GM23338 (cell line): ENCODE measurements at regions not wholly inside any gene's neighbourhood (a gene's known extent, or its start where the extent isn't known, plus 50 kb on each side); places are given as distances from the start of the nearest gene placed in this dataset.

Experiments used
- ATAC-seq: fragments of 200-7000 bp; cut with Tn5 transposase; 3 replicates; pipeline ENCODE4 v1.9.1; 2020
- DNase-seq: peaks from one replicate; pipeline ENCODE4 v3.0.0-alpha.2; 2015; ENCODE audit warnings: low spot score
- H2AFZ ChIP-seq: fragments of 200-600 bp; sonication (generic); 2 replicates; pipeline ENCODE4 v1.8.0; 2016; ENCODE audit warnings: antibody characterized with exemption, mild to moderate bottlenecking, moderate library complexity
- H3F3A ChIP-seq: fragments of 200-600 bp; sonication (generic); replicated peaks from 2 replicates; pipeline ENCODE4 v1.8.0; 2017; ENCODE audit warnings: antibody characterized with exemption, mixed run types, low read depth
- H3K27ac ChIP-seq: fragments of 200-600 bp; sonication (generic); 2 replicates; pipeline ENCODE4 v1.6.1; 2016; ENCODE audit warnings: low read depth
- H3K27me3 ChIP-seq: fragments of 200-600 bp; sonication (generic); 2 replicates; pipeline ENCODE4 v1.8.0; 2016; ENCODE audit warnings: mild to moderate bottlenecking, mixed run types, moderate library complexity; ENCODE audit not compliant: insufficient read depth
- H3K36me3 ChIP-seq: fragments of 200-600 bp; sonication (generic); 2 replicates; pipeline ENCODE4 v1.8.0; 2016; ENCODE audit warnings: mild to moderate bottlenecking; ENCODE audit not compliant: insufficient read depth
- H3K4me1 ChIP-seq: fragments of 200-600 bp; sonication (generic); 2 replicates; pipeline ENCODE4 v1.8.0; 2016; ENCODE audit warnings: mild to moderate bottlenecking, moderate library complexity; ENCODE audit not compliant: insufficient read depth
- H3K4me2 ChIP-seq: fragments of 200-600 bp; sonication (generic); 2 replicates; pipeline ENCODE4 v1.7.1; 2017; ENCODE audit warnings: mixed run types
- H3K4me3 ChIP-seq: fragments of 200-600 bp; sonication (generic); 2 replicates; pipeline ENCODE4 v1.6.1; 2016; ENCODE audit warnings: mixed run types
- H3K79me2 ChIP-seq: fragments of 200-600 bp; sonication (generic); replicated peaks from 2 replicates; pipeline ENCODE4 v1.8.0; 2017; ENCODE audit warnings: mild to moderate bottlenecking; ENCODE audit not compliant: insufficient read depth
- H3K9me2 ChIP-seq: fragments of 200-600 bp; sonication (generic); 2 replicates; pipeline ENCODE4 v1.8.0; 2017; ENCODE audit not compliant: insufficient read depth
- H4K20me1 ChIP-seq: fragments of 200-600 bp; sonication (generic); replicated peaks from 2 replicates; pipeline ENCODE4 v1.8.0; 2017; ENCODE audit warnings: mild to moderate bottlenecking; ENCODE audit not compliant: insufficient read depth
- H3K27ac Mint-ChIP-seq: 2 replicates; pipeline ENCODE4 v1.8.0; 2020; ENCODE audit warnings: inconsistent platforms, mild to moderate bottlenecking, moderate library complexity, mixed read lengths
- H3K27me3 Mint-ChIP-seq: 3 replicates; pipeline ENCODE4 v1.8.0; 2022; ENCODE audit warnings: low read depth, mild to moderate bottlenecking, moderate library complexity, mixed read lengths, inconsistent platforms; ENCODE audit not compliant: insufficient read depth, poor library complexity
- H3K36me3 Mint-ChIP-seq: 3 replicates; pipeline ENCODE4 v1.8.0; 2021; ENCODE audit warnings: low read depth, mild to moderate bottlenecking, inconsistent platforms, moderate library complexity, mixed read lengths
- H3K4me1 Mint-ChIP-seq: 3 replicates; pipeline ENCODE4 v1.8.0; 2020; ENCODE audit warnings: mild to moderate bottlenecking, inconsistent platforms, mixed read lengths
- H3K4me3 Mint-ChIP-seq: 3 replicates; pipeline ENCODE4 v1.8.0; 2021; ENCODE audit warnings: moderate library complexity, mild to moderate bottlenecking, inconsistent platforms, mixed read lengths
- H3K9me3 Mint-ChIP-seq: 3 replicates; pipeline ENCODE4 v1.8.0; 2020; ENCODE audit warnings: moderate library complexity, mild to moderate bottlenecking, inconsistent platforms, mixed read lengths
- EZH2 ChIP-seq: fragments of 200-600 bp; sonication (generic); IDR thresholded peaks from one replicate; pipeline ENCODE4 v1.8.0; 2017; ENCODE audit warnings: antibody characterized with exemption, mild to moderate bottlenecking, low read depth; ENCODE audit not compliant: unreplicated experiment
- JUNB ChIP-seq: IDR thresholded peaks from one replicate; pipeline ENCODE4 v1.6.1; 2016; ENCODE audit warnings: antibody characterized with exemption; ENCODE audit not compliant: unreplicated experiment
- POLR2AphosphoS5 ChIP-seq: IDR thresholded peaks from 2 replicates; pipeline ENCODE4 v1.6.1; 2016; ENCODE audit warnings: antibody characterized with exemption, low read depth
- ZNF114 ChIP-seq: fragments of 250-450 bp; sonication (Bioruptor Pico); IDR thresholded peaks from 2 replicates; pipeline ENCODE4 v1.5.0; 2020; ENCODE audit warnings: mild to moderate bottlenecking, moderate library complexity
- ZNF331 ChIP-seq: fragments of 250-450 bp; sonication (Bioruptor Pico); IDR thresholded peaks from 2 replicates; pipeline ENCODE4 v1.5.0; 2020; ENCODE audit warnings: low read depth, mild to moderate bottlenecking, moderate library complexity
- TF ChIP-seq, protein P1 (sequence below), 2 experiments: fragments of 200-600 bp in 1 of 2; sonication (generic) in 1 of 2; conservative IDR thresholded peaks; 2 replicates each; pipeline versions ENCODE4 v1.5.1 to v1.6.1; 2016 to 2017; ENCODE audit warnings: antibody characterized with exemption in 2 of 2, low read depth in 2 of 2, mild to moderate bottlenecking in 2 of 2, moderate library complexity in 1 of 2

DNA sequence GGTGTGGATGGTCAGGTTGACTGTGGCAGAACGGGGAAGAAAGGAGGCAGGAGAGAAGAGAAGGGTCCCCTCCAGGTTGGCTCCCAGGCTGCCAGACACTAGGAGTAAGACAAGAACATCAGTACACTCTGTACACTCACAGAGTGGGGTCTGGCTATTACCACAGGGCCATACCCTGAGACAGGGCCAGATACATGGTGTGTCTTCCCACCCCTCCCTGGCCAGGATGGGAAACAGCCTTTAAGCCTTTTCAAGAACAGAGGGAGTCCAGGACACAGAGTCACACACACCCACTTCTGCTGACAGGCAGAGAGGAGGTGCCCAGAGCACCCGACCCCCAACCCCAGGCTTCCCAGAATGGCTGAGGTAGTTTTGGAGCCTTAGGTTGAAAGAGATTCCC lies 99.4 kb downstream of the LITAF start:
- no peaks in the 10 kb centered on the region for H3K79me2 ChIP-seq
- Mint-ChIP-seq H3K36me3 (peaks cover 33% of the 10 kb centered on the region), H3K9me3 (peaks cover 49% of the 10 kb centered on the region), H3K4me3 (no peak overlapping the region), H3K27ac (no peak overlapping the region), H3K27me3 (peaks cover 4% of the 10 kb centered on the region), H3K4me1 (no peaks in the 10 kb centered on the region)
- peaks cover 3% of the 10 kb centered on the region; the same call in 1 of the 2 replicates for H3K36me3 ChIP-seq
- no peaks in the 10 kb centered on the region for H3F3A ChIP-seq
- H2AFZ ChIP-seq, result no peak overlapping the region
- ATAC-seq (no peak), DNase-seq (no peak)
- H3K27ac ChIP-seq, result no peak overlapping the region
- H3K27me3 ChIP-seq, result no peaks in the 10 kb centered on the region
- H3K4me2 ChIP-seq, result no peak overlapping the region
- no peaks in the 10 kb centered on the region for H4K20me1 ChIP-seq
- TF ChIP-seq JUNB (no peak), POLR2AphosphoS5 (no peak), EZH2 (no peak)
- TF ChIP-seq, protein P1, sequence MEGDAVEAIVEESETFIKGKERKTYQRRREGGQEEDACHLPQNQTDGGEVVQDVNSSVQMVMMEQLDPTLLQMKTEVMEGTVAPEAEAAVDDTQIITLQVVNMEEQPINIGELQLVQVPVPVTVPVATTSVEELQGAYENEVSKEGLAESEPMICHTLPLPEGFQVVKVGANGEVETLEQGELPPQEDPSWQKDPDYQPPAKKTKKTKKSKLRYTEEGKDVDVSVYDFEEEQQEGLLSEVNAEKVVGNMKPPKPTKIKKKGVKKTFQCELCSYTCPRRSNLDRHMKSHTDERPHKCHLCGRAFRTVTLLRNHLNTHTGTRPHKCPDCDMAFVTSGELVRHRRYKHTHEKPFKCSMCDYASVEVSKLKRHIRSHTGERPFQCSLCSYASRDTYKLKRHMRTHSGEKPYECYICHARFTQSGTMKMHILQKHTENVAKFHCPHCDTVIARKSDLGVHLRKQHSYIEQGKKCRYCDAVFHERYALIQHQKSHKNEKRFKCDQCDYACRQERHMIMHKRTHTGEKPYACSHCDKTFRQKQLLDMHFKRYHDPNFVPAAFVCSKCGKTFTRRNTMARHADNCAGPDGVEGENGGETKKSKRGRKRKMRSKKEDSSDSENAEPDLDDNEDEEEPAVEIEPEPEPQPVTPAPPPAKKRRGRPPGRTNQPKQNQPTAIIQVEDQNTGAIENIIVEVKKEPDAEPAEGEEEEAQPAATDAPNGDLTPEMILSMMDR (conservative IDR thresholded peaks at IDR 0.05; ENCODE audit: low read depth in 2 of 2), result no peak
- H3K9me2 ChIP-seq, result no peaks in the 10 kb centered on the region
- no peak overlapping the region for H3K4me3 ChIP-seq
- no peaks in the 10 kb centered on the region for H3K4me1 ChIP-seq

GRCh38 chr16:11488304-11488703 lies 98.4 kb downstream of the LITAF start:
- DNase-seq, result no peak

GRCh38 chr16:11491524-11491923 lies 95.2 kb downstream of the LITAF start:
- Mint-ChIP-seq H3K36me3 (peaks cover 8% of the 10 kb centered on the region; the same call in 2 of the 3 replicates), H3K4me1 (peaks cover 9% of the 10 kb centered on the region), H3K4me3 (no peak overlapping the region), H3K27ac (no peak overlapping the region), H3K9me3 (peaks cover 18% of the 10 kb centered on the region), H3K27me3 (peaks cover 4% of the 10 kb centered on the region)
- Histone ChIP-seq H3K9me2 (no peaks in the 10 kb centered on the region), H4K20me1 (no peaks in the 10 kb centered on the region), H3K4me2 (no peak overlapping the region), H3K36me3 (no peaks in the 10 kb centered on the region), H2AFZ (no peak overlapping the region), H3K4me3 (no peak overlapping the region), H3K79me2 (no peaks in the 10 kb centered on the region), H3K27me3 (no peaks in the 10 kb centered on the region), H3K27ac (no peak overlapping the region), H3K4me1 (no peaks in the 10 kb centered on the region), H3F3A (peaks cover 6% of the 10 kb centered on the region; the same call in 1 of the 2 replicates)
- no peak for ATAC-seq
- no peak for DNase-seq
- TF ChIP-seq ZNF114 (CRISPR knock-in tag) (no peak), ZNF331 (CRISPR knock-in tag) (no peak)

More at GRCh38 chr16:11488304-11488703, 98.4 kb downstream of the LITAF start:
- H3K79me2 ChIP-seq, result no peaks in the 10 kb centered on the region
- no peak overlapping the region for H2AFZ ChIP-seq
- ATAC-seq, result no peak
- H3K9me2 ChIP-seq, result no peaks in the 10 kb centered on the region
- H3K4me3 ChIP-seq, result no peak overlapping the region
- no peaks in the 10 kb centered on the region for H4K20me1 ChIP-seq
- no peaks in the 10 kb centered on the region for H3K27me3 ChIP-seq
- H3K27ac ChIP-seq, result no peak overlapping the region
- no peaks in the 10 kb centered on the region for H3K4me1 ChIP-seq
- H3K36me3 ChIP-seq, result peaks cover 3% of the 10 kb centered on the region; the same call in 1 of the 2 replicates
- H3K4me2 ChIP-seq, result no peak overlapping the region
- Mint-ChIP-seq H3K36me3 (peaks cover 31% of the 10 kb centered on the region), H3K4me3 (no peak overlapping the region), H3K9me3 (peaks cover 43% of the 10 kb centered on the region), H3K4me1 (peaks cover under 1% of the 10 kb centered on the region; the same call in 1 of the 3 replicates), H3K27me3 (peaks cover 4% of the 10 kb centered on the region), H3K27ac (no peak overlapping the region)
- no peak for TF ChIP-seq POLR2AphosphoS5
- no peaks in the 10 kb centered on the region for H3F3A ChIP-seq
